ENCODE measurements at regions not wholly inside any gene's neighbourhood (a gene's known extent, or its start where the extent isn't known, plus 50 kb on each side); places are given as distances from the start of the nearest gene placed in this dataset.
"Not testable (repeated sequence)": the region's sequence is repeated elsewhere in the genome, so short reads cannot be mapped to it uniquely, and the experiment has no call there.

- in situ Hi-C loops (cut with HindIII; ENCODE audit: extremely low pct_ligation_motif_present, low pct_unique_long_range_greater_than_20kb), result no loop called here
- WGBS (ENCODE audit: low lambda C conversion rate), result over 99% methylated on average over 7 of the region's 7 CpGs
- FAIRE-seq, result no peak
These were observed 216.4 kb upstream of the IRF2BP2 start for GRCh38 chr1:234826352-234826751.

GRCh38 chr1:234825498-234826165 is 215.7 kb upstream of the IRF2BP2 start:
- BruUV-seq (replicated peaks), result no TSS peak
- no peak for DNase-seq (ENCODE audit: low spot score)
- FAIRE-seq, result no peak
- H3K4me2 ChIP-seq (ENCODE audit: low read depth, low read length), result no peak overlapping the region
- WGBS (ENCODE audit: low lambda C conversion rate), result 97% methylated on average over 6 of the region's 7 CpGs
- intact Hi-C loops (cut with micrococcal nuclease; ENCODE audit: unreplicated experiment), result no loop called here
- no peak overlapping the region for H2AFZ ChIP-seq (ENCODE audit: low read length)
- H3K9ac ChIP-seq (ENCODE audit: insufficient read depth, low read depth, low read length), result no peak overlapping the region
- H3K4me1 ChIP-seq (ENCODE audit: insufficient read depth, low read length), result peaks cover 17% of the 10 kb centered on the region
- POLR2A ChIA-PET, result no interaction called here
- in situ Hi-C loops (cut with HindIII; ENCODE audit: extremely low pct_ligation_motif_present, low pct_unique_long_range_greater_than_20kb), result no loop called here
- no peak overlapping the region for H3K27ac ChIP-seq (ENCODE audit: extremely low read length, insufficient read depth, low read length)
- H3K36me3 ChIP-seq (replicated peaks in 1 of 2; ENCODE audit: control insufficient read depth in 1 of 2, insufficient read depth in 2 of 2, low read length in 2 of 2), result no peaks in the 10 kb centered on the region
- CTCF ChIA-PET (ENCODE audit: low intra/inter-chr PET ratio, low total read pairs), result no interaction called here
- no peaks in the 10 kb centered on the region for H3K9me3 ChIP-seq (ENCODE audit: low read length)
- H3K79me2 ChIP-seq (ENCODE audit: insufficient read depth, low read length), result no peaks in the 10 kb centered on the region
- H4K20me1 ChIP-seq (ENCODE audit: insufficient read depth, low read length), result no peaks in the 10 kb centered on the region
- H3K4me3 ChIP-seq (replicated peaks in 1 of 3; ENCODE audit: insufficient read depth in 1 of 3, low read depth in 2 of 3, low read length in 3 of 3), result no peak overlapping the region
- TF ChIP-seq NFATC3 (CRISPR knock-in tag; IDR thresholded peaks at IDR 0.05), result no peak
- no peak for TF ChIP-seq PHB2 (IDR thresholded peaks at IDR 0.05; ENCODE audit: partially characterized antibody)
- no peak for TF ChIP-seq ZNF343 (CRISPR knock-in tag; IDR thresholded peaks at IDR 0.05)
- no peaks in the 10 kb centered on the region for H3K27me3 ChIP-seq (ENCODE audit: control insufficient read depth in 1 of 2, insufficient read depth in 2 of 2, low read length in 2 of 2)
- ATAC-seq, result no peak

More at GRCh38 chr1:234826352-234826751, 216.4 kb upstream of the IRF2BP2 start:
- no peaks in the 10 kb centered on the region for H4K20me1 ChIP-seq (ENCODE audit: insufficient read depth, low read length)
- intact Hi-C loops (cut with micrococcal nuclease; ENCODE audit: unreplicated experiment), result no loop called here
- H3K4me2 ChIP-seq (ENCODE audit: low read depth, low read length), result no peak overlapping the region
- H3K9me3 ChIP-seq (ENCODE audit: low read length), result no peaks in the 10 kb centered on the region
- H3K36me3 ChIP-seq (replicated peaks in 1 of 2; ENCODE audit: control insufficient read depth in 1 of 2, insufficient read depth in 2 of 2, low read length in 2 of 2), result no peaks in the 10 kb centered on the region
- ChIA-PET POLR2A (no interaction called here), CTCF (ENCODE audit: low intra/inter-chr PET ratio, low total read pairs) (no interaction called here)
- H3K79me2 ChIP-seq (ENCODE audit: insufficient read depth, low read length), result no peaks in the 10 kb centered on the region
- no TSS peak for BruUV-seq (replicated peaks)
- ATAC-seq, result no peak
- TF ChIP-seq HNF4G (IDR thresholded peaks at IDR 0.05; ENCODE audit: borderline replicate concordance, low read depth, low read length), result no peak
- TF ChIP-seq HNF4G (CRISPR knock-in tag; IDR thresholded peaks at IDR 0.05; ENCODE audit: borderline replicate concordance, low read depth), result no peak
- H3K4me1 ChIP-seq (ENCODE audit: insufficient read depth, low read length), result peaks cover 17% of the 10 kb centered on the region
- no peak overlapping the region for H2AFZ ChIP-seq (ENCODE audit: low read length)
- H3K4me3 ChIP-seq (replicated peaks in 1 of 3; ENCODE audit: insufficient read depth in 1 of 3, low read depth in 2 of 3, low read length in 3 of 3), result no peak overlapping the region
- no peak overlapping the region for H3K27ac ChIP-seq (ENCODE audit: extremely low read length, insufficient read depth, low read length)
- H3K9ac ChIP-seq (ENCODE audit: insufficient read depth, low read depth, low read length), result no peak overlapping the region
- no peak for DNase-seq (ENCODE audit: low spot score)
- H3K27me3 ChIP-seq (ENCODE audit: control insufficient read depth in 1 of 2, insufficient read depth in 2 of 2, low read length in 2 of 2), result no peaks in the 10 kb centered on the region

- intact Hi-C loops (cut with micrococcal nuclease; ENCODE audit: unreplicated experiment); H3K9ac ChIP-seq (ENCODE audit: insufficient read depth, low read depth, low read length); POLR2A ChIA-PET; H3K4me3 ChIP-seq (replicated peaks in 1 of 3; ENCODE audit: insufficient read depth in 1 of 3, low read depth in 2 of 3, low read length in 3 of 3); DNase-seq (ENCODE audit: low spot score); H4K20me1 ChIP-seq (ENCODE audit: insufficient read depth, low read length); FAIRE-seq; H3K27me3 ChIP-seq (ENCODE audit: control insufficient read depth in 1 of 2, insufficient read depth in 2 of 2, low read length in 2 of 2); H2AFZ ChIP-seq (ENCODE audit: low read length); H3K27ac ChIP-seq (ENCODE audit: extremely low read length, insufficient read depth, low read length); in situ Hi-C loops (cut with HindIII; ENCODE audit: extremely low pct_ligation_motif_present, low pct_unique_long_range_greater_than_20kb); CTCF ChIA-PET (ENCODE audit: low intra/inter-chr PET ratio, low total read pairs); H3K4me2 ChIP-seq (ENCODE audit: low read depth, low read length); H3K9me3 ChIP-seq (ENCODE audit: low read length); H3K79me2 ChIP-seq (ENCODE audit: insufficient read depth, low read length); H3K36me3 ChIP-seq (replicated peaks in 1 of 2; ENCODE audit: control insufficient read depth in 1 of 2, insufficient read depth in 2 of 2, low read length in 2 of 2); ATAC-seq; BruUV-seq (replicated peaks): not testable (repeated sequence)
- 99% methylated on average over 6 of the region's 7 CpGs for WGBS (ENCODE audit: low lambda C conversion rate)
- peaks cover 17% of the 10 kb centered on the region for H3K4me1 ChIP-seq (ENCODE audit: insufficient read depth, low read length)
These were observed 214.9 kb upstream of the IRF2BP2 start for GRCh38 chr1:234824836-234825235.
